PFSK-1 (cell line): ENCODE measurements at regions not wholly inside any gene's neighbourhood (a gene's known extent, or its start where the extent isn't known, plus 50 kb on each side); places are given as distances from the start of the nearest gene placed in this dataset.

ENCODE experiments used
- FOXP2 ChIP-seq: optimal IDR thresholded peaks from 2 replicates; pipeline ENCODE3; 2011; ENCODE audit warnings: borderline replicate concordance, control low read depth, inconsistent platforms; ENCODE audit not compliant: insufficient read depth; ENCODE audit errors: extremely low read length, extremely low read depth
- POLR2AphosphoS5 ChIP-seq: IDR thresholded peaks from 2 replicates; pipeline ENCODE4 v1.6.1; 2012; ENCODE audit warnings: low read depth, mild to moderate bottlenecking, control low read depth, low read length, moderate library complexity
- SIN3A ChIP-seq: IDR thresholded peaks from 2 replicates; pipeline ENCODE4 v1.6.1; 2012; ENCODE audit warnings: mild to moderate bottlenecking, low read length, moderate library complexity, borderline replicate concordance; ENCODE audit not compliant: insufficient read depth
- TAF1 ChIP-seq: IDR thresholded peaks from 2 replicates; pipeline ENCODE4 v1.6.1; 2012; ENCODE audit warnings: low read length, control low read depth, borderline replicate concordance; ENCODE audit not compliant: insufficient read depth
- TF ChIP-seq, protein P1 (sequence below), 2 experiments: IDR thresholded peaks; 2 replicates each; pipeline versions ENCODE4 v1.6.1 to v1.8.0; 2011 to 2012; ENCODE audit warnings: low read depth in 2 of 2, low read length in 2 of 2, control low read depth in 1 of 2, inconsistent platforms in 1 of 2, mild to moderate bottlenecking in 1 of 2, moderate library complexity in 1 of 2; ENCODE audit not compliant: insufficient read depth in 1 of 2

DNA sequence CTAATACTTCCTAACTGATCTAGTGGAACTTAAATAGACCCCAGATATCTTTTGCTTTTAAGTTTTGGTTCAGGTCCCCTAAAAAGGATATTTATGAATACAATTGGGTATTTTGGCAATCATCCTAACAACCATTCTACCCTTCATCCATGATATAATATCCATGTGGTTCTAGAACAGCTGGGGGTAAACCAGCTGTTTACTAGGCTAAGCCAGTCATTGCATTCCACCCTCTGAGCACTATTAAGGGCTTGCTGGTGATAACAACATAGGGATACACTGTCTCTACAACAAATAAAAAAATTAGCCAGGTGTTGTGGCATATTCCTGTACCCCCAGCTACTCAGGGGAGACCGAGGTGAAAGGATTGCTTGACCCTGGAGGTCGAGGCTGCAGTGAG is 54.8 kb upstream of the MAPK10 start:
- TF ChIP-seq FOXP2 (no peak), SIN3A (no peak), TAF1 (no peak), POLR2AphosphoS5 (no peak)
- TF ChIP-seq, protein P1, sequence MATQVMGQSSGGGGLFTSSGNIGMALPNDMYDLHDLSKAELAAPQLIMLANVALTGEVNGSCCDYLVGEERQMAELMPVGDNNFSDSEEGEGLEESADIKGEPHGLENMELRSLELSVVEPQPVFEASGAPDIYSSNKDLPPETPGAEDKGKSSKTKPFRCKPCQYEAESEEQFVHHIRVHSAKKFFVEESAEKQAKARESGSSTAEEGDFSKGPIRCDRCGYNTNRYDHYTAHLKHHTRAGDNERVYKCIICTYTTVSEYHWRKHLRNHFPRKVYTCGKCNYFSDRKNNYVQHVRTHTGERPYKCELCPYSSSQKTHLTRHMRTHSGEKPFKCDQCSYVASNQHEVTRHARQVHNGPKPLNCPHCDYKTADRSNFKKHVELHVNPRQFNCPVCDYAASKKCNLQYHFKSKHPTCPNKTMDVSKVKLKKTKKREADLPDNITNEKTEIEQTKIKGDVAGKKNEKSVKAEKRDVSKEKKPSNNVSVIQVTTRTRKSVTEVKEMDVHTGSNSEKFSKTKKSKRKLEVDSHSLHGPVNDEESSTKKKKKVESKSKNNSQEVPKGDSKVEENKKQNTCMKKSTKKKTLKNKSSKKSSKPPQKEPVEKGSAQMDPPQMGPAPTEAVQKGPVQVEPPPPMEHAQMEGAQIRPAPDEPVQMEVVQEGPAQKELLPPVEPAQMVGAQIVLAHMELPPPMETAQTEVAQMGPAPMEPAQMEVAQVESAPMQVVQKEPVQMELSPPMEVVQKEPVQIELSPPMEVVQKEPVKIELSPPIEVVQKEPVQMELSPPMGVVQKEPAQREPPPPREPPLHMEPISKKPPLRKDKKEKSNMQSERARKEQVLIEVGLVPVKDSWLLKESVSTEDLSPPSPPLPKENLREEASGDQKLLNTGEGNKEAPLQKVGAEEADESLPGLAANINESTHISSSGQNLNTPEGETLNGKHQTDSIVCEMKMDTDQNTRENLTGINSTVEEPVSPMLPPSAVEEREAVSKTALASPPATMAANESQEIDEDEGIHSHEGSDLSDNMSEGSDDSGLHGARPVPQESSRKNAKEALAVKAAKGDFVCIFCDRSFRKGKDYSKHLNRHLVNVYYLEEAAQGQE (IDR thresholded peaks at IDR 0.05; ENCODE audit: insufficient read depth in 1 of 2, low read depth in 2 of 2, low read length in 2 of 2): no peak

DNA sequence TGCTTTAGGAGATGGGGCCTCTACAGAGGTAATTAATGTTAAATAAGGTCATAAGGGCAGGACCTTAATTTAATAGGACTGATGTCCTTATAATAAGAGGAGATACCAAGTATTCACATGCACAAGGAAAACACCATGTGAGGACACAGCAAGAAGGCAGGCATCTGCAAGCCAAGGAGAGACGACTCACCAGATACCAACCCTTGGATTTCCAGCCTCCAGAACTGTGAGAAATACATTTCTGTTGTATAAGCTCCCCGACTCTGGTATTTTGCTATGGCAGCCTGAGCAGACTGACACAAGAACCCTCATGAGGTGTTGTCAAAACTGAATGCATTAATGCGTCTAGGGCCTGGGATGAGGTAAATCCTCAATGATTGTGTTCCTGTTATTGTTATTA is 56.2 kb upstream of the MAPK10 start:
- TF ChIP-seq POLR2AphosphoS5 (no peak), SIN3A (no peak), FOXP2 (no peak), TAF1 (no peak)
- TF ChIP-seq, protein P1 (IDR thresholded peaks at IDR 0.05; ENCODE audit: insufficient read depth in 1 of 2, low read depth in 2 of 2, low read length in 2 of 2): no peak

DNA sequence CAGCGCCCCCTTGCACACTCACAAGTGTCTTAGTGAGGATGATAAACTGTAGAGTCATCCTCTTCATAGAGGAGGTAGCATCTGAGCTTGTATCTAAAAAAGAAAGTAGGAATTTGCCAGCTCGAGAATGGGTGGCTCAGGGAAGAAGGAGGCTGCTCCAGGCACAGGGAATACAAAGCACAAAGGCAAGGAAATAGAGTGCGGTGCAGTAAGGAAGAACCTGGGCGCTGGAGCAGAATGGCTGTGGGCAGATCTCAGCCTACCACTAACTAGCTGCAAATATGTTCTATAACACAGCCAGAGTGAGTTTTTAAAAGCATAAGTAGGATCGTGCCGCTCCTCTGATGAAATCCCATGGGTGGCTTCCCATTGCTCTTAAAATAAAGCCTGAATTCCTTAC is 61.6 kb upstream of the MAPK10 start:
- TF ChIP-seq TAF1 (no peak), POLR2AphosphoS5 (no peak), FOXP2 (no peak), SIN3A (no peak)
- TF ChIP-seq, protein P1 (IDR thresholded peaks at IDR 0.05; ENCODE audit: insufficient read depth in 1 of 2, low read depth in 2 of 2, low read length in 2 of 2): no peak

DNA sequence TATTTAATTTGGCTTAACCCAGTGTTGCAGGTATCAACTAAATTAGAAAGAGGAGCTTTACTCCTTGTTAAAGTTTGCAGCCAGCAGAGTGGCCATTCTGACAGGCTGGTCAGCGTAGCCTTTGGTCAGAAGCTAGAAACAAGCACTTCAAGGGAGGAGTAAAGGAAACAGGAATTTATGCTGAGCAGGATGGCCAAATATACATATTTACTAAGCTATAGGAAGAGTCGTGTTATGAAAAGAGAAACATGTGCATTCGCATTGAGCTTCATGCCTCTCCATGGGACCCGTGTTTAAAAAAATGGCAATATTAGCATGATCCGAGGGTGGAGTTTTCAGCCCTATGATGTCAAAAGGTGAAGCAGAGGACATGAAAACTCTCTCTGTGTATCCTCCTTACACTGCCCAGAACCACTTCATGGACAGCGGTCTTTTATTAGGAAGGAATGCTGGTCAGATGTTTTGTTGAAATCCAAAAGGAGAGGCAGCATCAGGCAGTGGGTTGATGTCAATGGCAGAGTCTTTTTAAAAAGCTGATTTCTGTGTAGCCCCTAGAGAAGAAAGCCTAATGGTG is 71.8 kb upstream of the MAPK10 start:
- TF ChIP-seq POLR2AphosphoS5 (no peak), SIN3A (no peak), TAF1 (no peak), FOXP2 (no peak)
- TF ChIP-seq, protein P1 (IDR thresholded peaks at IDR 0.05; ENCODE audit: insufficient read depth in 1 of 2, low read depth in 2 of 2, low read length in 2 of 2): no peak

DNA sequence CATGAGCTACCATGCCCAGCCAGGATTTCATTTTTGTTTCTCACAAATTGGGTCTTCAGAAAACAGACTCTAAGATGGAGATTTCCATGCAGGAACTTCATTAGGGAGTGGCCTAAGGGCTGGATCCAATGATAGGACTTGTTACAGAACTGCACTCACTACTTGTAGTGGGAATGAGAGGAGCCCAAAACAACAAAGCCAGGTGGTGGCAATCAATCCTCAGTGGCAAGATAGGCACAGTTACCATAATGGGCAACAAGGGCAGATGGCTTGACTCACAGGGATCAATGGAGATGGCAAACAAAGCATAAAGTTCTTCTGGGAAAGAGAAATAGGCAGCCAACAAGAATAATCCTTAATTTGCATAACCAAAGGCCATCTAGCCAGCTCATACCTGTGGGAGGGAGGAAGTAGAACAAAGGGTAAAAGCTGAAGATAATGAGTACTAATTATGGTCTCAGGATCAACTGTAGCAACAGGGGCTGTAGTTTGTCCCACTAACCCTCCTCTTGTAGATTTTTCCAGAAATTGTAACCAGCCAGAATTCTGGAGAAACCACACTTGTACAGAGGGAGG is 72.8 kb upstream of the MAPK10 start:
- TF ChIP-seq SIN3A: no peak
- TF ChIP-seq TAF1: no peak
- no peak for TF ChIP-seq POLR2AphosphoS5
- no peak for TF ChIP-seq FOXP2
- TF ChIP-seq, protein P1 (IDR thresholded peaks at IDR 0.05; ENCODE audit: insufficient read depth in 1 of 2, low read depth in 2 of 2, low read length in 2 of 2): no peak
